BE2C (cell line): ENCODE measurements at regions not wholly inside any gene's neighbourhood (a gene's known extent, or its start where the extent isn't known, plus 50 kb on each side); places are given as distances from the start of the nearest gene placed in this dataset.

ENCODE experiments used
- DNase-seq: peaks from one replicate; pipeline ENCODE4 v3.0.0-alpha.2; 2020
- H3K27me3 ChIP-seq: fragments of 250-450 bp; sonication (Bioruptor Pico); 2 replicates; pipeline ENCODE4 v1.5.1; 2020; ENCODE audit warnings: mild to moderate bottlenecking
- H3K36me3 ChIP-seq: fragments of 250-450 bp; sonication (Bioruptor Pico); 2 replicates; pipeline ENCODE4 v1.5.1; 2020; ENCODE audit warnings: mild to moderate bottlenecking
- H3K4me1 ChIP-seq: fragments of 250-450 bp; sonication (Bioruptor Pico); 2 replicates; pipeline ENCODE4 v1.5.1; 2020
- H3K4me3 ChIP-seq: 2 replicates; pipeline ENCODE4 v1.5.1; 2011; ENCODE audit warnings: low read depth, low read length
- H3K9me3 ChIP-seq: fragments of 250-450 bp; sonication (Bioruptor Pico); 2 replicates; pipeline ENCODE4 v1.5.1; 2020
- TF ChIP-seq, protein P1 (sequence below): IDR thresholded peaks from 2 replicates; pipeline ENCODE4 v1.5.1; 2012; ENCODE audit warnings: mild to moderate bottlenecking, low read depth, low read length

DNA sequence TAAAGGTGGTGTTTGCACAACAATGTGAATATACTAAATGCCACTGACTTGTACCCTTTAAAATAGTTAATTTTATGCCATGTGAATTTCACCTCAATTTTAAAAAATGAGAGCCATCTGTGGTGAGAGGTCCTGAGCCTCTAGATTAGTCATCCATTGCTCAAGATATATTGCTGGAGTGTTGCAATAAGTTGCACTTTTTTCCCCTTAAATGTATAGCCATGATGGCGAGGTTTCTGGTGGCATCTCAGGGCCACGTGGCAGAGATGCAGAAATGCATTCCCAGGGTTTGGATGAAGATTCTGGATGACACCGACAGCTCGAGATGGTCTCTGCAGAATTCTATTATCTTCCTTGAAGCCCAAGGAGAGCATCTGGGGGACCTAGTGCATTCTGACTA, 153.7 kb downstream of the AACS start:
- no peaks in the 10 kb centered on the region for H3K36me3 ChIP-seq
- H3K9me3 ChIP-seq, result no peaks in the 10 kb centered on the region
- TF ChIP-seq, protein P1, sequence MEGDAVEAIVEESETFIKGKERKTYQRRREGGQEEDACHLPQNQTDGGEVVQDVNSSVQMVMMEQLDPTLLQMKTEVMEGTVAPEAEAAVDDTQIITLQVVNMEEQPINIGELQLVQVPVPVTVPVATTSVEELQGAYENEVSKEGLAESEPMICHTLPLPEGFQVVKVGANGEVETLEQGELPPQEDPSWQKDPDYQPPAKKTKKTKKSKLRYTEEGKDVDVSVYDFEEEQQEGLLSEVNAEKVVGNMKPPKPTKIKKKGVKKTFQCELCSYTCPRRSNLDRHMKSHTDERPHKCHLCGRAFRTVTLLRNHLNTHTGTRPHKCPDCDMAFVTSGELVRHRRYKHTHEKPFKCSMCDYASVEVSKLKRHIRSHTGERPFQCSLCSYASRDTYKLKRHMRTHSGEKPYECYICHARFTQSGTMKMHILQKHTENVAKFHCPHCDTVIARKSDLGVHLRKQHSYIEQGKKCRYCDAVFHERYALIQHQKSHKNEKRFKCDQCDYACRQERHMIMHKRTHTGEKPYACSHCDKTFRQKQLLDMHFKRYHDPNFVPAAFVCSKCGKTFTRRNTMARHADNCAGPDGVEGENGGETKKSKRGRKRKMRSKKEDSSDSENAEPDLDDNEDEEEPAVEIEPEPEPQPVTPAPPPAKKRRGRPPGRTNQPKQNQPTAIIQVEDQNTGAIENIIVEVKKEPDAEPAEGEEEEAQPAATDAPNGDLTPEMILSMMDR, result no peak
- DNase-seq, result no peak
- no peaks in the 10 kb centered on the region for H3K4me1 ChIP-seq
- no peak overlapping the region for H3K4me3 ChIP-seq
- peaks cover 7% of the 10 kb centered on the region for H3K27me3 ChIP-seq

DNA sequence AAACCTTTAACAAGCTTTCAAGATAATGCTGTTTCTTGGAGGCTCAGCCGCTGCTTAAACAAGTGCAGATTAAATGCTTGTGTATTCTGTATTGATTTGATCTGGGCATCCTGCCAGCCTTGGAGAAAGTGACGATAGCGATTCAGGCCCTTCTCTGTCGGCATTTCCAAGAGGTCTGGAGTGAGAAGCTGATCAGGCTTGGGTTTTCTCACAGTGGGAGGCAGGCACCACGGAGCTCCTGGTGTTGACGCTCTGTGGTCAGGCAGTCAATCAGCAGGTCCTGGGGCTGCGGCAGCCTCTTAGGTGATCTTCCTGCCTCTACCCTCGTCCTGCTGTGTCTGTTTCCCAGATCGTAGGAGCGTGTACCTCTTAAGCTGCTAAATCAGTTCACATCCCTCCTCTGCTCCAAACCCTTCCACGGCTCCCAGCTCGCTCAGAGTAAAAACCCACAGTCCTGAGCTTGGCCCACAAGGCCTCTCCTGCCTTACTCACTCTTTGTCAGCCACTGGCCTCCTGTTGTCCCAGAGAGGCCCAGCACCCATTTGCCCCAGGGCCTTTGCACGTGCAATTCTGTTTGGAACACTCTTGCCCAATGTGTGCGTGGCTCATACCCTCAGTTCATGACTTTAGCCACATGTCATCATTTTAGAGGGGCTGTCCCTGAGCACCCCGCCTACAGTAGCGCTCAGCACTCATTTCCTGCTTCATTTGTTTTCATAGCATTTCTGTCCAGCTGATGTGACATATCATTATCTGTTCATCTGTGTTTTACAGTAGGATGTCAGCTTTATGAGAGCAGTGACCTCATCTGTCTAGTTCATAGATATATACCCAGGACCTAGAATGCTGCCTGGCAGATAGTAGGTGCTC, 155.4 kb downstream of the AACS start:
- Histone ChIP-seq H3K27me3 (peaks cover 7% of the 10 kb centered on the region), H3K4me1 (no peaks in the 10 kb centered on the region), H3K4me3 (no peak overlapping the region), H3K36me3 (no peaks in the 10 kb centered on the region), H3K9me3 (no peaks in the 10 kb centered on the region)
- DNase-seq, result no peak
- TF ChIP-seq, protein P1, result no peak

DNA sequence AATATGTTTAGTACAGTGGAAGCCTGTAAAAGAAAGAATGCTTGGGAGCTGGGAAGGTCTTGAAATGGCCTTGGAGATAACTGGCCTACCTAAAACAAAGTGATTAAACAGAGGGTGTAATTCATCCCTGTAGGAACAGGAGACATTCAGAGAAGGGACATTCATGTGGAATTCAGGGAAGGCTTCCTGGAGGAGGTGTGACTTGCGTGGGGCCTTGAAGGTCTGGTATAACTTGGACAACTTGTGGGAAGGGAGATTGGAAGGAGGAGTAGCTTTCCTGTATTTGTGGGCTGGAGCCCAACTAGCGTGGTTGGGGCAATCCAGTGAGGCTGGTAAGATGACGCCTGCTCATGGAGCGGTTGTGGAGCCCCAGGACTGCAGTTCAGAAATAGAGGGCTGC, 156.4 kb downstream of the AACS start:
- TF ChIP-seq, protein P1, result no peak
- DNase-seq, result no peak
- H3K4me1 ChIP-seq, result no peaks in the 10 kb centered on the region
- H3K9me3 ChIP-seq, result no peaks in the 10 kb centered on the region
- no peak overlapping the region for H3K4me3 ChIP-seq
- no peaks in the 10 kb centered on the region for H3K36me3 ChIP-seq
- H3K27me3 ChIP-seq, result peaks cover 7% of the 10 kb centered on the region

DNA sequence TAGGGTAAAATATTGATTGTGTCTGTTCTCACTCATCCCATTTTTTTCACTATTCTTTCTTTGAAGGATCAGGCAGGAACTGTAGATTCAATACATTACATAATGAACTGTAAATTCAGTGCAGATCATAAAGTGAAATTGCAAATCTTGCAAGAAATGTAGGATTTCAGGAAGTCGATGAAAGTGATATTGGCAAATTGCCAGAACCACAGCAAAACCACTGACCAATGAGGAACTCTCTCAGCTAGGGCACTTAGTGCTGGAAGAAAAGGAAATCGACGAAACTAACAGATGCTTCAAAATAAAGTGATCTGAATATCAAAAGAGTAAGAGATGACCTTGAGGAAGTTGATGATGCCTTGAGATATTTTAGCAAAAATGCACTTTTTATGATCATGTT, 157.6 kb downstream of the AACS start:
- H3K27me3 ChIP-seq, result peaks cover 7% of the 10 kb centered on the region
- H3K4me1 ChIP-seq, result no peaks in the 10 kb centered on the region
- H3K4me3 ChIP-seq, result no peak overlapping the region
- H3K9me3 ChIP-seq, result no peaks in the 10 kb centered on the region
- no peak for DNase-seq
- H3K36me3 ChIP-seq, result no peaks in the 10 kb centered on the region
- TF ChIP-seq, protein P1, result no peak

DNA sequence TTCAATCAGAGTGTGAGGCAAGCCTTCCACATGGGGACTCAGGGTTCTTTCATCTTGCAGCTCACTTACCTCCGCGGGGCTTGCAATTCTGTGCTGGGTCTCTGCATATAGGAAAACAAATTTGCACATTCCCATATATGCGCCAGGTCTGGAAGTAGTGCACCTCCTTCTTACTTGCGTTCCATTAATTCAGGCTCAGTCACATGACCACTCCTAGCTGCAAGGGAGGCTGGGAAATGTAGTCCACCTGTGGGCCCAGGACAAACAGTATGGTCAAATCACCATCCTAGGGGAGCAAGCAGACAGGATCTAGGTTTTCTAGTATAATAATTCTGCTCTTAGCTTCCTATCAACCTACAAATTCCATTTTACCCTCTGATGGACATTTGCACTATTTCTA, 160.4 kb downstream of the AACS start:
- TF ChIP-seq, protein P1, result no peak
- Histone ChIP-seq H3K9me3 (no peaks in the 10 kb centered on the region), H3K36me3 (no peaks in the 10 kb centered on the region), H3K27me3 (no peaks in the 10 kb centered on the region), H3K4me3 (no peak overlapping the region), H3K4me1 (no peaks in the 10 kb centered on the region)
- no peak for DNase-seq

DNA sequence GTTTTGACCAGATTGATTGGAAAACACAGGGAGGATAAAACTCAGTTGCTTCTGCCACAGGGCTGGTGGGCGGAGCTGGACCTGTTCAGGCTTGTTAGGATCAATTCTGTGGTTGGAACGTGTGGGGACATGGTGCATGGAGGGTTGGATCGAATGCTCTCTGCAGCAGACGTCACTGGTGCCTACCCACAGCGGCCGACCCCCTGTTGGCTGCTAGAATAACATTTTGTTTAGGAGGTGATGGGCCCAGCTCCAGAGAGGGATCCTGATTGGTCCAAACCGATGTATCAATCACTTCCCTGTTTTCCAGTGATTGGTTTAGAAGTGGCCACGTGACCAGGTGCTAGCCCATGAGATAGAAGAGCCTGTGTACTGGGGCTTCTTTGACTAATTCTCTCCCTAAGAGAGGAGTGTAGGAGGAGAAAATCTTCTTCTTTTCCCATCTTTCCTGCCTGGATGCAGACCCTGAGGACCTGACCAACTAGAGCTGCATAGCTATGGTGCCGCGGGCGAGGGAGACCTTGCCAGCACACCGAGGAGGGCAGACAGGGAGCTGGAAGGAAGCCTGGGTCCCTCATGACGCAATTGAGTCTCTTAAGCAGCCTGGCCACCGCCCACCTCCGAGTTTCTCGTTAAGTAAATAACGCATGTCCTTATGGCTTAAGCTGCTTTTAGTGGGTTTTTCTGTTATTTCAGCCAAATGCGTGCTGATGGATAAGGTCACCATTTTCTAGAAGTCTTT, 163.5 kb downstream of the AACS start:
- peak; percentile 32 for DNase-seq
- H3K9me3 ChIP-seq, result no peaks in the 10 kb centered on the region
- H3K27me3 ChIP-seq, result no peaks in the 10 kb centered on the region
- H3K36me3 ChIP-seq, result no peaks in the 10 kb centered on the region
- H3K4me1 ChIP-seq, result no peaks in the 10 kb centered on the region
- TF ChIP-seq, protein P1, result no peak
- H3K4me3 ChIP-seq, result 0 out of 2 replicates have a peak overlapping the region, but pooled peaks have one; percentile 3
